Osteoblast (primary cell): ENCODE measurements at regions not wholly inside any gene's neighbourhood (a gene's known extent, or its start where the extent isn't known, plus 50 kb on each side); places are given as distances from the start of the nearest gene placed in this dataset.
"Not testable (repeated sequence)": the region's sequence is repeated elsewhere in the genome, so short reads cannot be mapped to it uniquely, and the experiment has no call there.

Experiments used
- DNase-seq: peaks from one replicate; pipeline ENCODE4 v3.0.0; 2011; ENCODE audit warnings: low spot score, mixed read lengths; ENCODE audit not compliant: insufficient read length; ENCODE audit errors: missing footprints
- H2AFZ ChIP-seq: 2 replicates; pipeline ENCODE4 v1.6.0; 2011; ENCODE audit warnings: mild to moderate bottlenecking, low read length
- H3K27ac ChIP-seq: 2 replicates; pipeline ENCODE4 v1.5.1; 2011; ENCODE audit warnings: mild to moderate bottlenecking, low read depth, low read length, moderate library complexity
- H3K27me3 ChIP-seq: 2 replicates; pipeline ENCODE4 v1.6.0; 2012; ENCODE audit warnings: mild to moderate bottlenecking, control low read depth, inconsistent platforms, low read length, moderate library complexity; ENCODE audit not compliant: insufficient read depth
- H3K36me3 ChIP-seq: 2 replicates; pipeline ENCODE4 v1.5.1; 2011; ENCODE audit warnings: mild to moderate bottlenecking, low read length, control low read depth, moderate library complexity; ENCODE audit not compliant: insufficient read depth
- H3K4me1 ChIP-seq: 2 replicates; pipeline ENCODE4 v1.5.1; 2011; ENCODE audit warnings: mild to moderate bottlenecking, low read length, control low read depth, moderate library complexity; ENCODE audit not compliant: insufficient read depth
- H3K4me2 ChIP-seq: 2 replicates; pipeline ENCODE4 v1.6.0; 2011; ENCODE audit warnings: mild to moderate bottlenecking, low read length; ENCODE audit not compliant: insufficient read depth
- H3K4me3 ChIP-seq: fragments of 200-600 bp; sonication (generic); 3 replicates; pipeline ENCODE4 v1.5.1; 2012; ENCODE audit warnings: mild to moderate bottlenecking, low read length, inconsistent platforms; ENCODE audit not compliant: insufficient read depth
- H3K79me2 ChIP-seq: 2 replicates; pipeline ENCODE4 v1.6.0; 2012; ENCODE audit warnings: mild to moderate bottlenecking, low read length, control low read depth, inconsistent platforms; ENCODE audit not compliant: insufficient read depth
- H3K9me3 ChIP-seq: 2 replicates; pipeline ENCODE4 v1.5.1; 2011; ENCODE audit warnings: low read depth, low read length, control low read depth
- H4K20me1 ChIP-seq: 2 replicates; pipeline ENCODE4 v1.6.0; 2012; ENCODE audit warnings: mild to moderate bottlenecking, low read length, control low read depth; ENCODE audit not compliant: insufficient read depth
- TF ChIP-seq, protein P1 (sequence below): IDR thresholded peaks from 2 replicates; pipeline ENCODE4 v1.5.1; 2011; ENCODE audit warnings: mild to moderate bottlenecking, low read depth, low read length, moderate library complexity; ENCODE audit errors: extremely low read depth

DNA sequence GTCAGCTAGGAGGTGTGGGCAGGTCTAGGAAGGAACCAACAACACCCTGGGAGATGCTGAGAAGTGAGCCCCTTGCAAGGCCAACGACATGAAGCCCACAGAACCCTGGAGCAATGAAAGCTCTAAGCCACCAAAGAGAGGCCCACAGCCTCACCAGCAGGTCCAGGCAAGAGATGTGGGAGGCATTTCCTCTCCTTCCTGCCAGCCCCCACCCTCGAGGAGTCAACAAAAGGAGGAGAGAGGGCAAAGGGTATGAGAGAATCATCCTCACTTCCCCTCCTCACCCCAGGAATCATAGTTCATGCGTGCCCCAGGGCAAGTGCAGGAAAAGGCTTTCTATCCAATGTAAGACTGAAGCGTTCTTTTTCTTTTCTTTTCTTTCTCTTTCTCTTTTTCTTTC is 195.8 kb downstream of the SHQ1 start:
- DNase-seq, result no peak
- TF ChIP-seq, protein P1, sequence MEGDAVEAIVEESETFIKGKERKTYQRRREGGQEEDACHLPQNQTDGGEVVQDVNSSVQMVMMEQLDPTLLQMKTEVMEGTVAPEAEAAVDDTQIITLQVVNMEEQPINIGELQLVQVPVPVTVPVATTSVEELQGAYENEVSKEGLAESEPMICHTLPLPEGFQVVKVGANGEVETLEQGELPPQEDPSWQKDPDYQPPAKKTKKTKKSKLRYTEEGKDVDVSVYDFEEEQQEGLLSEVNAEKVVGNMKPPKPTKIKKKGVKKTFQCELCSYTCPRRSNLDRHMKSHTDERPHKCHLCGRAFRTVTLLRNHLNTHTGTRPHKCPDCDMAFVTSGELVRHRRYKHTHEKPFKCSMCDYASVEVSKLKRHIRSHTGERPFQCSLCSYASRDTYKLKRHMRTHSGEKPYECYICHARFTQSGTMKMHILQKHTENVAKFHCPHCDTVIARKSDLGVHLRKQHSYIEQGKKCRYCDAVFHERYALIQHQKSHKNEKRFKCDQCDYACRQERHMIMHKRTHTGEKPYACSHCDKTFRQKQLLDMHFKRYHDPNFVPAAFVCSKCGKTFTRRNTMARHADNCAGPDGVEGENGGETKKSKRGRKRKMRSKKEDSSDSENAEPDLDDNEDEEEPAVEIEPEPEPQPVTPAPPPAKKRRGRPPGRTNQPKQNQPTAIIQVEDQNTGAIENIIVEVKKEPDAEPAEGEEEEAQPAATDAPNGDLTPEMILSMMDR, result no peak
- no peak overlapping the region for H3K4me2 ChIP-seq
- no peaks in the 10 kb centered on the region for H3K36me3 ChIP-seq
- no peaks in the 10 kb centered on the region for H3K9me3 ChIP-seq
- no peak overlapping the region for H2AFZ ChIP-seq
- no peaks in the 10 kb centered on the region for H4K20me1 ChIP-seq
- H3K4me1 ChIP-seq, result no peaks in the 10 kb centered on the region
- no peak overlapping the region for H3K4me3 ChIP-seq
- H3K27ac ChIP-seq, result no peak overlapping the region
- peaks cover 50% of the 10 kb centered on the region for H3K27me3 ChIP-seq
- H3K79me2 ChIP-seq, result no peaks in the 10 kb centered on the region

DNA sequence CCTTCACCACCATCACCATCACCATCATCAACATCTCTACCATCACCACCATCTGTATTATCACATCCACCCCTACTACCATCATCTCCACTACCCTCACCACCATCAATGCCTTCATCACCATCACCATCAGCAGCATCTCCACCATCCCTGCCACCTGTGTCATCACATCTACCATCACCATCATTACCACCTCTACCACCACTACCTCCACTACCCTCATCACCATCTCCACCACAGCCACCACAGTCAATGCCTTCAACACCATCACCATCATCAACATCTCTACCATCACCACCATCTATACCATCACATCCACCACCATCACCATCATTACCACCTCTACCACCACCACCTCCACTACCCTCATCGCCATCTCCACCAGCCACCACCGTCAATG is 196.7 kb downstream of the SHQ1 start:
- H3K36me3 ChIP-seq, result no peaks in the 10 kb centered on the region
- TF ChIP-seq, protein P1, result no peak
- no peaks in the 10 kb centered on the region for H4K20me1 ChIP-seq
- H3K4me1 ChIP-seq, result no peaks in the 10 kb centered on the region
- H3K27me3 ChIP-seq, result peaks cover 50% of the 10 kb centered on the region
- no peaks in the 10 kb centered on the region for H3K79me2 ChIP-seq
- no peak overlapping the region for H3K4me3 ChIP-seq
- no peak for DNase-seq
- H2AFZ ChIP-seq, result no peak overlapping the region
- no peaks in the 10 kb centered on the region for H3K9me3 ChIP-seq
- H3K4me2 ChIP-seq, result no peak overlapping the region
- no peak overlapping the region for H3K27ac ChIP-seq

DNA sequence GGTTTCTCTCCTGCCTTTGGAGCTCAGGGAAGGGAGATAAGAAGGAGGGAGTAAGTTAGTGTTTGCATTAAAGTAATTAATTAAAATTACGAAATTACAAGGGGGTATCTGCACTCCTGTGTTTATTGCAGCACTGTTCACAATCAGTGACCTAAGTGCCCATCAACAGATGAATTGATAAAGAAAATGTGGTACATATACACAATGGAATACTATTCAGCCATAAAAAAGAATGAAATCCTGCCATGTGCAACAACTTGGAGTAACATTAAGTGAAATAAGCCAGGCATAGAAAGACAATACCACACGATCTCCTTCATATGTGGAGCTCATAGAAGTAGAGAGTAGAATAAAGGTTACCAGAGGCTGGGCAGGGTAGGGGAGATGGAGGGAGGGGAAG is 202.0 kb downstream of the SHQ1 start:
- TF ChIP-seq, protein P1, result no peak
- no peaks in the 10 kb centered on the region for H3K79me2 ChIP-seq
- no peak for DNase-seq

DNA sequence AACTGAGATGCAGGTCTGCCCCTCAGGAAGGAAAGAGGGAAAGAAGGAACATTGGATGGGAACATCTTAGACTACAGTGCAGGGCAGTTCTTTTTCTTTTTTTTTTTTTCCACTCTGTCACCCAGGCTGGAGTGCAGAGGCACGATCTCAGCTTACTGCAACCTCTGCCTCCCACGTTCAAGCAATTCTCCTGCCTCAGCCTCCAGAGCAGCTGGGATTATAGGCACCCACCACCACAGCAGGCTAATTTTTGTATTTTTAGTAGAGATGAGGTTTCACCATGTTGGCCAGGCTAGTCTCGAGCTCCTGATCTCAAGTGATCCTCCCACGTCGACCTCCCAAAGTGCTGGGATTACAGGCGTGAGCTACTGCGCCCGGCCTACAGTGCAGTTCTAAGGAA is 204.6 kb downstream of the SHQ1 start:
- H3K27ac ChIP-seq, H3K9me3 ChIP-seq, H3K79me2 ChIP-seq, H2AFZ ChIP-seq, DNase-seq, H3K27me3 ChIP-seq, H4K20me1 ChIP-seq, H3K36me3 ChIP-seq, H3K4me1 ChIP-seq, H3K4me2 ChIP-seq, H3K4me3 ChIP-seq: not testable (repeated sequence)

More for the DNA sequence above, 202.0 kb downstream of the SHQ1 start:
- H3K27me3 ChIP-seq, result peaks cover 17% of the 10 kb centered on the region
- no peaks in the 10 kb centered on the region for H3K9me3 ChIP-seq
- no peak overlapping the region for H3K27ac ChIP-seq
- no peaks in the 10 kb centered on the region for H4K20me1 ChIP-seq
- no peak overlapping the region for H3K4me3 ChIP-seq
- H3K4me1 ChIP-seq, result no peaks in the 10 kb centered on the region
- H3K36me3 ChIP-seq, result no peaks in the 10 kb centered on the region
- no peak overlapping the region for H2AFZ ChIP-seq
- no peak overlapping the region for H3K4me2 ChIP-seq
